Upper lobe of right lung (tissue), 1 donor: ENCODE measurements at regions not wholly inside any gene's neighbourhood (a gene's known extent, or its start where the extent isn't known, plus 50 kb on each side); places are given as distances from the start of the nearest gene placed in this dataset.
A peak's percentile ranks its signal among the peaks of the same experiment; 100 is the strongest.
"Not testable (repeated sequence)": the region's sequence is repeated elsewhere in the genome, so short reads cannot be mapped to it uniquely, and the experiment has no call there.

Source experiments
- ATAC-seq: fragments of 200-7000 bp; cut with Tn5 transposase; one replicate; pipeline ENCODE4 v1.9.1; 2020; ENCODE audit warnings: mild to moderate bottlenecking, moderate library complexity
- DNase-seq: peaks from one replicate; pipeline ENCODE4 v3.0.0-alpha.2; 2020
- H3K27ac ChIP-seq: fragments of 200-600 bp; one replicate; pipeline ENCODE4 v1.8.0; 2022
- H3K27me3 ChIP-seq: fragments of 200-600 bp; one replicate; pipeline ENCODE4 v1.8.0; 2022; ENCODE audit warnings: mild to moderate bottlenecking
- H3K36me3 ChIP-seq: fragments of 200-600 bp; one replicate; pipeline ENCODE4 v1.8.0; 2022
- H3K4me1 ChIP-seq: fragments of 200-600 bp; one replicate; pipeline ENCODE4 v1.8.0; 2022
- H3K4me3 ChIP-seq: fragments of 200-600 bp; one replicate; pipeline ENCODE4 v1.8.0; 2022; ENCODE audit warnings: mild to moderate bottlenecking
- H3K9me3 ChIP-seq: fragments of 200-600 bp; one replicate; pipeline ENCODE4 v1.8.0; 2022
- CTCF ChIP-seq: fragments of 200-600 bp; IDR thresholded peaks from one replicate; pipeline ENCODE4 v1.8.0; 2022; ENCODE audit warnings: antibody characterized with exemption
- intact Hi-C: fragments of 100-400 bp; cut with DNase I; formaldehyde crosslinking; loops from one replicate; pipeline ENCODE4 v1.11.0; 2022
- donor health status: DM: no; HTN: yes; CAD: no; lungs with severe emphysema.

- no peaks in the 10 kb centered on the region for H3K9me3 ChIP-seq
- intact Hi-C loops, result no loop called here
- ATAC-seq (no peak), DNase-seq (no peak)
- H3K4me3 ChIP-seq, result no peak overlapping the region
- H3K27ac ChIP-seq, result no peak overlapping the region
- H3K27me3 ChIP-seq, result no peaks in the 10 kb centered on the region
- H3K36me3 ChIP-seq, result no peaks in the 10 kb centered on the region
- no peaks in the 10 kb centered on the region for H3K4me1 ChIP-seq
- TF ChIP-seq CTCF, result no peak
Observed at GRCh38 chr11:38711110-38711509, 2113.1 kb upstream of the RAG2 start.

GRCh38 chr11:38710262-38710661, 2112.2 kb upstream of the RAG2 start:
- TF ChIP-seq CTCF, result no peak
- Histone ChIP-seq H3K9me3 (no peaks in the 10 kb centered on the region), H3K4me3 (no peak overlapping the region), H3K4me1 (no peaks in the 10 kb centered on the region), H3K27me3 (no peaks in the 10 kb centered on the region), H3K36me3 (no peaks in the 10 kb centered on the region), H3K27ac (no peak overlapping the region)
- no peak for ATAC-seq
- intact Hi-C loops, result no loop called here
- DNase-seq, result no peak

- Histone ChIP-seq H3K36me3 (no peaks in the 10 kb centered on the region), H3K27ac (no peak overlapping the region), H3K27me3 (no peaks in the 10 kb centered on the region), H3K4me1 (no peaks in the 10 kb centered on the region), H3K4me3 (no peak overlapping the region), H3K9me3 (no peaks in the 10 kb centered on the region)
- intact Hi-C loops, result no loop called here
- no peak for TF ChIP-seq CTCF
- ATAC-seq (no peak), DNase-seq (no peak)
Observed at GRCh38 chr11:38700111-38700510, 2102.1 kb upstream of the RAG2 start.

GRCh38 chr11:38693306-38693705, 2095.3 kb upstream of the RAG2 start:
- TF ChIP-seq CTCF, result no peak
- H3K27ac ChIP-seq, result no peak overlapping the region
- H3K27me3 ChIP-seq, result no peaks in the 10 kb centered on the region
- no peak overlapping the region for H3K4me3 ChIP-seq
- intact Hi-C loops, result no loop called here
- no peaks in the 10 kb centered on the region for H3K9me3 ChIP-seq
- H3K4me1 ChIP-seq, result no peaks in the 10 kb centered on the region
- no peaks in the 10 kb centered on the region for H3K36me3 ChIP-seq
- DNase-seq (no peak), ATAC-seq (peak; percentile 25)

GRCh38 chr11:38690211-38690610, 2092.2 kb upstream of the RAG2 start:
- intact Hi-C loops, H3K9me3 ChIP-seq, H3K27me3 ChIP-seq, H3K36me3 ChIP-seq, H3K27ac ChIP-seq, ATAC-seq, H3K4me1 ChIP-seq, H3K4me3 ChIP-seq, DNase-seq: not testable (repeated sequence)

- Histone ChIP-seq H3K27ac (no peak overlapping the region), H3K4me3 (no peak overlapping the region), H3K27me3 (no peaks in the 10 kb centered on the region), H3K4me1 (no peaks in the 10 kb centered on the region), H3K36me3 (no peaks in the 10 kb centered on the region), H3K9me3 (no peaks in the 10 kb centered on the region)
- no peak for TF ChIP-seq CTCF
- intact Hi-C loops, result no loop called here
- DNase-seq (no peak), ATAC-seq (no peak)
Observed at GRCh38 chr11:38687008-38687407, 2089.0 kb upstream of the RAG2 start.
